Left ventricle myocardium inferior (tissue), 1 donor: ENCODE measurements at regions not wholly inside any gene's neighbourhood (a gene's known extent, or its start where the extent isn't known, plus 50 kb on each side); places are given as distances from the start of the nearest gene placed in this dataset.

Experiments
- DNase-seq: peaks from one replicate; pipeline ENCODE4 v3.0.0-alpha.2; 2020
- H3K27ac ChIP-seq: fragments of 200-600 bp; replicated peaks from 2 replicates; pipeline ENCODE4 v1.8.0; 2021
- H3K27me3 ChIP-seq: fragments of 200-600 bp; 2 replicates; pipeline ENCODE4 v1.8.0; 2021; ENCODE audit warnings: low read depth
- H3K36me3 ChIP-seq: fragments of 200-600 bp; 2 replicates; pipeline ENCODE4 v1.8.0; 2021
- H3K4me1 ChIP-seq: fragments of 200-600 bp; 2 replicates; pipeline ENCODE4 v1.8.0; 2021
- H3K4me3 ChIP-seq: fragments of 200-600 bp; 2 replicates; pipeline ENCODE4 v1.8.0; 2021; ENCODE audit warnings: mild to moderate bottlenecking, moderate library complexity
- H3K9me3 ChIP-seq: fragments of 200-600 bp; replicated peaks from 2 replicates; pipeline ENCODE4 v1.8.0; 2021
- intact Hi-C: fragments of 100-400 bp; cut with micrococcal nuclease; formaldehyde crosslinking; loops from one replicate; pipeline ENCODE4 v1.11.0; 2022
- TF ChIP-seq, protein P1 (sequence below): fragments of 200-600 bp; IDR thresholded peaks from 2 replicates; pipeline ENCODE4 v1.8.0; 2021; ENCODE audit warnings: antibody characterized with exemption, mild to moderate bottlenecking, borderline replicate concordance
- donor health status: DM: no; HTN: yes; CAD: no; lungs with severe emphysema.

DNA sequence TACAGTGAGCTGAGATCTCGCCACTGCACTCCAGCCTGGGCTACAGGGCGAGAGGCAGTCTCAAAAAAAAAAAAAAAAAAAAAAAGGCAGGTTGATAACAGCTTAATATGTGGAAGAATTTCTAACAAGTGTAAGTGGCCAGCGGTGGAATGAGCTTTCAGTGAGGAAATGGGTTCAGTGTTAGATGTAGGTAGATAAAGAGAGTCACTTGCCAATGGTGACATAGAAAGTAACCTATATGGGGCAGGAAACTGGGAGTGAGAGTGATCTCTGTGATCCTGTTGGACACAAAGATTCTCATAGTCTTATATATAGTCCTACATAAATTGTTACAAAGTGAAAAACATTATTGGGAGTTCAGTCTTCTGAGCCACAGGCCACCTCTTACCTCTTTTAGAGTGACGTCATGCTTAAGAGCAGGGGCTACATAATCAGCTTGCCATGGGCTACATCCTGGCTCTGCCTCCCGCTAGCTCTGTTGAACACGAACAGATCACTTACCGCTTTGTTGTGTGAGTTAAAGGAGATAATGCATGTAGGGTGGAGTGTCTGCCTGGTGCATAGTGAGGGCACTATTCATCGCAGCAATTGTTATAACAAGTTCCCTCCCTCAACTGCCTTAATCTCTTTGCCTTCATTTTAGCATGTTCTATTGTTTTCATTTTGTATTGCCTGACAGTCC is 110.2 kb upstream of the ELAC2 start:
- intact Hi-C loops: no loop called here
- no peaks in the 10 kb centered on the region for H3K36me3 ChIP-seq
- TF ChIP-seq, protein P1, sequence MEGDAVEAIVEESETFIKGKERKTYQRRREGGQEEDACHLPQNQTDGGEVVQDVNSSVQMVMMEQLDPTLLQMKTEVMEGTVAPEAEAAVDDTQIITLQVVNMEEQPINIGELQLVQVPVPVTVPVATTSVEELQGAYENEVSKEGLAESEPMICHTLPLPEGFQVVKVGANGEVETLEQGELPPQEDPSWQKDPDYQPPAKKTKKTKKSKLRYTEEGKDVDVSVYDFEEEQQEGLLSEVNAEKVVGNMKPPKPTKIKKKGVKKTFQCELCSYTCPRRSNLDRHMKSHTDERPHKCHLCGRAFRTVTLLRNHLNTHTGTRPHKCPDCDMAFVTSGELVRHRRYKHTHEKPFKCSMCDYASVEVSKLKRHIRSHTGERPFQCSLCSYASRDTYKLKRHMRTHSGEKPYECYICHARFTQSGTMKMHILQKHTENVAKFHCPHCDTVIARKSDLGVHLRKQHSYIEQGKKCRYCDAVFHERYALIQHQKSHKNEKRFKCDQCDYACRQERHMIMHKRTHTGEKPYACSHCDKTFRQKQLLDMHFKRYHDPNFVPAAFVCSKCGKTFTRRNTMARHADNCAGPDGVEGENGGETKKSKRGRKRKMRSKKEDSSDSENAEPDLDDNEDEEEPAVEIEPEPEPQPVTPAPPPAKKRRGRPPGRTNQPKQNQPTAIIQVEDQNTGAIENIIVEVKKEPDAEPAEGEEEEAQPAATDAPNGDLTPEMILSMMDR: no peak
- H3K4me3 ChIP-seq: no peak overlapping the region
- no peaks in the 10 kb centered on the region for H3K4me1 ChIP-seq
- H3K27ac ChIP-seq: no peak overlapping the region
- no peaks in the 10 kb centered on the region for H3K9me3 ChIP-seq
- no peaks in the 10 kb centered on the region for H3K27me3 ChIP-seq
- DNase-seq: no peak

DNA sequence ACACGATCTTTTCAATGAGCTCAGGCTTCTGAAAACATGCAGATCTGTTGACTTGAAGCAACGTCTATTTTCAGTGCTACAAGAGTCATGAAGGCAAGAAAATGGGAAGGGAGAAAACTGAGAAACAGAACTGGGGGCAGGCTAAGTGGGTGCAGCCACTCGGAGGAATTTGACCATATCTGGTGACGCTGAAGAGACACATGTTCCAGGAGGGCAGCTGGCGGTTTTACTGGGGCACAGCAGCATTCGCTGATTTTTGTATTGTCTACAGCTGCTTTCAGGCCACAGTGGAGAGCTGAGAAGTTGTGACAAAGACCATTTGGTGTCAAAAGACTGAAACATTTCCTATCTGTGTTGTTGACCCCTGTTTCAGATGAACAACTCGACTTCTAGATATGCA is 103.0 kb upstream of the ELAC2 start:
- no peaks in the 10 kb centered on the region for H3K9me3 ChIP-seq
- DNase-seq: no peak
- H3K36me3 ChIP-seq: no peaks in the 10 kb centered on the region
- intact Hi-C loops: no loop called here
- no peak overlapping the region for H3K4me3 ChIP-seq
- no peaks in the 10 kb centered on the region for H3K4me1 ChIP-seq
- peaks cover 4% of the 10 kb centered on the region for H3K27me3 ChIP-seq
- TF ChIP-seq, protein P1: no peak
- no peak overlapping the region for H3K27ac ChIP-seq

DNA sequence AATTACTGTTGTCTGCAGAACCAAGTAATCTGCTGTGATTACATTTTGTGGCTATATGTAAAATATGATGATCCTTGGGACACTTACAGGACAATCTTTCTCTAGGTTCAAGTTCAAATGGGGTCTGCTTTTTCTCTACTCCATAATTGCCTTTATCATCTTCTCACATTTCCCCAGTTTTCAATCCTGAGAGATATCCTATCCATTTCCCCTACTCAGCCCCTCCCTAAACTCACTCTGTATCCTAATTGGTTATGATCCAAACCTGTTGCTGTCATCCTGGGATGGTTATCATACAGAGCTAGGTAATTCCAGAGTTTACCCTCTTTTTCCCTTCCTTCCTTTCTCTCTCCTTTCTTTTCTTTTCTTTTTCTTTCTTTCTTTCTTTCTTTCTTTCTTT is 100.5 kb upstream of the ELAC2 start:
- no peak overlapping the region for H3K4me3 ChIP-seq
- no peak overlapping the region for H3K27ac ChIP-seq
- intact Hi-C loops: no loop called here
- H3K9me3 ChIP-seq: no peaks in the 10 kb centered on the region
- no peak for DNase-seq
- peaks cover 18% of the 10 kb centered on the region for H3K27me3 ChIP-seq
- H3K36me3 ChIP-seq: no peaks in the 10 kb centered on the region
- no peaks in the 10 kb centered on the region for H3K4me1 ChIP-seq
- TF ChIP-seq, protein P1: no peak

DNA sequence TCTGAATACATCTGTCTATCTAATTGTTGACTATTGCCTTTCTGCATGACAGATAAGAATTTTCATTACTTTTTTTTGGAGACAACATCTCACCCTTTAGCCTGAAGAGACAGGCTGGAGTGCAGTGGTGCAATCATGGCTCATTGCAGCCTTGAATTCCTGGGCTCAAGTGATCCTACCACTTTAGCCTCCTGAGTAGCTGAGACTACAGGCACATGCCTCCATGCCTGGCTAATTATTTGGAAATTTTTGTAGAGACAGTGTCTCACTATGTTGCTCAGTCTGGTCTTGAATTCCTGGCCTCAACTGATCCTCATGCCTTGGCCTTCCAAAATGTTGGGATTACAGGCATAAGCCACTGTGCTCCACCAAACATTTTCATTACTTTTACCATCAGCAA is 99.8 kb upstream of the ELAC2 start:
- intact Hi-C loops: no loop called here
- Histone ChIP-seq H3K27me3 (peaks cover 25% of the 10 kb centered on the region), H3K36me3 (no peaks in the 10 kb centered on the region), H3K4me1 (no peaks in the 10 kb centered on the region), H3K4me3 (no peak overlapping the region), H3K27ac (no peak overlapping the region), H3K9me3 (no peaks in the 10 kb centered on the region)
- no peak for DNase-seq
- TF ChIP-seq, protein P1: no peak

DNA sequence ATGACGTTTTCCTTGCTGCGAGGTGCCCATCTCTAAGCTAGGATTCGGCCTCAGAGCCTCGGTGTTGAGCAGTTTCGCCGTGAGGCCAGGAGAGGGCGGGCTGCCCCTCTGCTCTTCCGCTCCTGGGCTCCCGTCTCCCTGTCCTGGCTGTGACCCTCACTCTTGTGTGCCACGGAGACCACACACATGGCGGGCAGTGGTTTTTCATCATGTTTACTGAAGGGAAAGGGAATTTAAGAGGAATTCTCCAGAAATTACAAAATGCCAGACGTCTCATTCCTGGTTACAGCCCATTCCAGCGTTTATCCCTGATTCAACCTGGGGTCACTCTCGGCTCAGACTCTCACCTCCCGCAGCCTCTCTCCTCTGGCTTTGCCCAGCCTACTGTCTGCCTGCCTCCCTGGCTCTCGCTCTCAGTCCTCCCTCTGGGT is 96.8 kb upstream of the ELAC2 start:
- Histone ChIP-seq H3K27me3 (peaks cover 44% of the 10 kb centered on the region), H3K27ac (no peak overlapping the region), H3K9me3 (no peaks in the 10 kb centered on the region), H3K4me3 (peak overlapping the region; percentile 35), H3K36me3 (no peaks in the 10 kb centered on the region), H3K4me1 (no peaks in the 10 kb centered on the region)
- intact Hi-C loops: no loop called here
- TF ChIP-seq, protein P1: peak; percentile 79
- peak; percentile 19 for DNase-seq
